DOHH2 (cell line): ENCODE measurements at regions not wholly inside any gene's neighbourhood (a gene's known extent, or its start where the extent isn't known, plus 50 kb on each side); places are given as distances from the start of the nearest gene placed in this dataset.
"Not testable (repeated sequence)": the region's sequence is repeated elsewhere in the genome, so short reads cannot be mapped to it uniquely, and the experiment has no call there.

ENCODE experiments used
- H3F3A ChIP-seq: fragments of 200-600 bp; sonication (generic), shearing (Covaris generic); 2 replicates; pipeline ENCODE4 v1.6.0; 2016; ENCODE audit warnings: antibody characterized with exemption, mild to moderate bottlenecking; ENCODE audit not compliant: control insufficient read depth, insufficient read depth
- H3K27ac ChIP-seq: fragments of 200-600 bp; sonication (generic); 2 replicates; pipeline ENCODE4 v1.5.1; 2014; ENCODE audit warnings: low read depth, mild to moderate bottlenecking, low read length, moderate library complexity
- H3K27me3 ChIP-seq: fragments of 200-600 bp; sonication (generic); 2 replicates; pipeline ENCODE4 v1.6.1; 2014; ENCODE audit warnings: mild to moderate bottlenecking, low read length, mixed read lengths; ENCODE audit not compliant: control insufficient read depth
- H3K36me3 ChIP-seq: fragments of 200-600 bp; sonication (generic); 2 replicates; pipeline ENCODE4 v1.6.1; 2014; ENCODE audit warnings: mild to moderate bottlenecking, low read length, moderate library complexity, mixed read lengths; ENCODE audit not compliant: control insufficient read depth
- H3K4me1 ChIP-seq: fragments of 200-600 bp; sonication (generic); 2 replicates; pipeline ENCODE4 v1.6.1; 2014; ENCODE audit warnings: mild to moderate bottlenecking, low read length, mixed read lengths; ENCODE audit not compliant: control insufficient read depth
- H3K4me2 ChIP-seq: fragments of 200-600 bp; sonication (generic); 2 replicates; pipeline ENCODE4 v1.6.0; 2014; ENCODE audit warnings: mild to moderate bottlenecking, low read length, moderate library complexity
- H3K4me3 ChIP-seq: fragments of 200-600 bp; sonication (generic); 2 replicates; pipeline ENCODE4 v1.5.1; 2014; ENCODE audit warnings: mild to moderate bottlenecking, low read length, mixed read lengths
- H3K79me2 ChIP-seq: fragments of 200-600 bp; sonication (generic); 2 replicates; pipeline ENCODE4 v1.6.1; 2014; ENCODE audit warnings: mild to moderate bottlenecking, low read length, mixed read lengths; ENCODE audit not compliant: control insufficient read depth
- H3K9me2 ChIP-seq: fragments of 200-600 bp; sonication (generic); replicated peaks from 2 replicates; pipeline ENCODE4 v1.6.1; 2014; ENCODE audit warnings: mild to moderate bottlenecking, low read length, mixed read lengths; ENCODE audit not compliant: control insufficient read depth
- H3K9me3 ChIP-seq: fragments of 200-600 bp; sonication (generic); 2 replicates; pipeline ENCODE4 v1.6.1; 2014; ENCODE audit warnings: antibody characterized with exemption, low read length, mixed read lengths; ENCODE audit not compliant: control insufficient read depth, insufficient read depth
- H4K20me1 ChIP-seq: fragments of 200-600 bp; sonication (generic); 2 replicates; pipeline ENCODE4 v1.6.0; 2014; ENCODE audit warnings: low read depth, mild to moderate bottlenecking, antibody characterized with exemption, low read length, moderate library complexity; ENCODE audit not compliant: control insufficient read depth, insufficient read depth
- EZH2phosphoT487 ChIP-seq: fragments of 200-600 bp; sonication (generic); IDR thresholded peaks from 2 replicates; pipeline ENCODE4 v1.6.1; 2017; ENCODE audit warnings: borderline replicate concordance, mild to moderate bottlenecking, antibody characterized with exemption, low read length, moderate library complexity, mixed read lengths
- TF ChIP-seq, protein P1 (sequence below): fragments of 200-600 bp; sonication (generic); IDR thresholded peaks from one replicate; pipeline ENCODE4 v1.5.1; 2014; ENCODE audit warnings: antibody characterized with exemption, mild to moderate bottlenecking, low read depth, low read length; ENCODE audit not compliant: poor library complexity, severe bottlenecking

DNA sequence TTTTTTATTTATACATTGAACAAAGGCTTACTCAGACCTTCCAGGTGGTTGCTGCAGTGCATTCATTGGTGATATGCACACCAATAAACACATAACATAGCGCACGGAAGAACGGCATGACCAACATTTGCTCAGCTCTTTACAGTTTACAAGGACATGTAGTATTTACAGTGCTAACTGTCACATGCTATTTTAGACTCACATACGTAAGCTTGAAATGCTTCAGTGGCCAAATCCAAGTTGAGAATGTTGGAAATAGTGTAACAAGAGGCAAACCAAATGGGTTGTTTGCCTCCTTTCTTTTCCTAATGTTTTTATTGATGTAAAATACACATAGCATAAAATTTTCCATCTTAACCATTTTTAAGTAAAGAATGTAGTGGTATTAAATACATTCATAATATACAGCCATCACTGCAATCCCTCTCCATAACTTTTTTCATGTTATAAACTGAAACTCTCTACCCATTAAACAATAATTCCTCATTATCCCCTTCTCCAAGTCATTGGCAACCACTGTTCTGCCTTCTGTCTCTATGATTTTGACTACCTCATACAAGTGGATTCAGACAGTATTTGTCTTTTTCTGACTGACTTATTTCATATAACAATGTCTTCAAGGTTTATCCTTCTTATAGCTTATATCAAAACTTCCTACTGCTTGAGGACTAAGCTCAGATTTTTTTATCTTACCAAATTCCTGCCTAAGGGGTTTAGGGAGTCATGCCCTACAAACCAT, 1722.9 kb upstream of the AGA start:
- Histone ChIP-seq H3K9me2 (no peaks in the 10 kb centered on the region), H3K4me2 (no peak overlapping the region), H3K4me3 (no peak overlapping the region), H3K79me2 (no peaks in the 10 kb centered on the region), H3K27me3 (no peaks in the 10 kb centered on the region), H3K9me3 (no peaks in the 10 kb centered on the region), H3K27ac (no peak overlapping the region), H3F3A (no peaks in the 10 kb centered on the region), H3K4me1 (no peaks in the 10 kb centered on the region), H3K36me3 (no peaks in the 10 kb centered on the region), H4K20me1 (no peaks in the 10 kb centered on the region)
- TF ChIP-seq, protein P1, sequence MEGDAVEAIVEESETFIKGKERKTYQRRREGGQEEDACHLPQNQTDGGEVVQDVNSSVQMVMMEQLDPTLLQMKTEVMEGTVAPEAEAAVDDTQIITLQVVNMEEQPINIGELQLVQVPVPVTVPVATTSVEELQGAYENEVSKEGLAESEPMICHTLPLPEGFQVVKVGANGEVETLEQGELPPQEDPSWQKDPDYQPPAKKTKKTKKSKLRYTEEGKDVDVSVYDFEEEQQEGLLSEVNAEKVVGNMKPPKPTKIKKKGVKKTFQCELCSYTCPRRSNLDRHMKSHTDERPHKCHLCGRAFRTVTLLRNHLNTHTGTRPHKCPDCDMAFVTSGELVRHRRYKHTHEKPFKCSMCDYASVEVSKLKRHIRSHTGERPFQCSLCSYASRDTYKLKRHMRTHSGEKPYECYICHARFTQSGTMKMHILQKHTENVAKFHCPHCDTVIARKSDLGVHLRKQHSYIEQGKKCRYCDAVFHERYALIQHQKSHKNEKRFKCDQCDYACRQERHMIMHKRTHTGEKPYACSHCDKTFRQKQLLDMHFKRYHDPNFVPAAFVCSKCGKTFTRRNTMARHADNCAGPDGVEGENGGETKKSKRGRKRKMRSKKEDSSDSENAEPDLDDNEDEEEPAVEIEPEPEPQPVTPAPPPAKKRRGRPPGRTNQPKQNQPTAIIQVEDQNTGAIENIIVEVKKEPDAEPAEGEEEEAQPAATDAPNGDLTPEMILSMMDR = no peak
- TF ChIP-seq EZH2phosphoT487 = no peak

DNA sequence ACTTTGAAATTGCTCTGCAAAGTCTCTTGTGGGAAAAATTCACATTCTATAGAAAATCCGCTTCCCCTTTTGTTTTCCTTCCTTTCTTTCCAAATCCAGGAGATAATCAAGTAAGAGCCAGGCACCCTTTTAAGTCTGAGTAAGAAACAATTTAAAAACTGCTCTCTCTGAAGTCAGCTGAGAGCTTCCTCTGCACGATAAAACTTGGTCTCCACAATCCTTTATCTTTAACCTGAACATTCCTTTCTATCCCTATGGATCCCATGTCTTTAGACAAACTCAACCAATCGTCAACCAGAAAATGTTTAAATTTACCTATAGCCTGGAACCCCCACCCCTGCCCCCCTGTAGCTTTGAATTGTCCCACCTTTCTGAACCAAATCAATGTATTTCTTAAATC, 1723.6 kb upstream of the AGA start:
- Histone ChIP-seq H3K4me2 (no peak overlapping the region), H3K9me3 (no peaks in the 10 kb centered on the region), H3K4me3 (no peak overlapping the region), H3K9me2 (no peaks in the 10 kb centered on the region), H3F3A (no peaks in the 10 kb centered on the region), H3K36me3 (no peaks in the 10 kb centered on the region), H3K4me1 (no peaks in the 10 kb centered on the region), H3K27ac (no peak overlapping the region), H4K20me1 (no peaks in the 10 kb centered on the region), H3K27me3 (no peaks in the 10 kb centered on the region), H3K79me2 (no peaks in the 10 kb centered on the region)
- no peak for TF ChIP-seq EZH2phosphoT487
- TF ChIP-seq, protein P1 = no peak

DNA sequence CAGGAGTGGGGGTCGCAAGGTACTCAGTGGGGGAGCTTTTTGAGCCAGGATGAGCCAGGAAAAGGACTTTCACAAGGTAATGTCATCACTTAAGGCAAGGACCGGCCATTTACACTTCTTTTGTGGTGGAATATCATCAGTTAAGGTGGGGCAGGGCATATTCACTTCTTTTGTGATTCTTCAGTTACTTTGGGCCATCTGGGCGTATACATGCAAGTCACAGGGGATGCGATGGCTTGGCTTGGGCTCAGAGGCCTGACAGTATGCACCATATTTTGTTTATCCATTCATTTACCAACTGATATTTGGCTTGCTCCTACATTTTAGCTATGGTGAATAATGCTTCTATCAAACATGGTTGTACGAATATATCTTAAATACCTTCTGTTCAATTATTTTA, 1728.1 kb upstream of the AGA start:
- not testable (repeated sequence) for H3K4me3 ChIP-seq, H3K27ac ChIP-seq, H3F3A ChIP-seq, H4K20me1 ChIP-seq, H3K9me3 ChIP-seq, H3K27me3 ChIP-seq, H3K79me2 ChIP-seq, H3K36me3 ChIP-seq, H3K9me2 ChIP-seq, H3K4me1 ChIP-seq, H3K4me2 ChIP-seq

DNA sequence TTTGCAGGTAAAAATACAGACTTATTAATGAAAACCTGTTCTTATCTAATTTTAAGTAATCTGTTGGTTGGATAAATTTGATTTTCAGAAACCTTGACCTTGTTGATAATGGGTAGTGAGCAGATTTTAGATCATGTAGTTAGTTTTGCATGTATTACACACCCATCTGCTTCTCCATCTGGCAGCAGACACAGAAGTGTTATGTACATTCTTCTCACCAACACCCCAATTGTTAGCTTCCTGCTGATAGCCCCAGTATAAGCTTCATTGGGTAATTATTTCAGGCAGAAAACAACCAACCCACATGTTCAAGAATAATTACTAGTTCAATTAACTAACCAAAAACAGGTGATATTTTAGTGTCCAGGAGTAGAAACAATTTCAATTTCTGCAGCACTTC, 1740.5 kb upstream of the AGA start:
- H3K79me2 ChIP-seq = no peaks in the 10 kb centered on the region
- no peak overlapping the region for H3K4me2 ChIP-seq
- no peaks in the 10 kb centered on the region for H3K27me3 ChIP-seq
- H3K36me3 ChIP-seq = no peaks in the 10 kb centered on the region
- H3K4me1 ChIP-seq = no peaks in the 10 kb centered on the region
- H3K9me2 ChIP-seq = no peaks in the 10 kb centered on the region
- no peak overlapping the region for H3K4me3 ChIP-seq
- H3K27ac ChIP-seq = no peak overlapping the region
- no peaks in the 10 kb centered on the region for H4K20me1 ChIP-seq
- no peaks in the 10 kb centered on the region for H3K9me3 ChIP-seq
- TF ChIP-seq, protein P1 = no peak
- no peak for TF ChIP-seq EZH2phosphoT487
- H3F3A ChIP-seq = no peaks in the 10 kb centered on the region
